Hematopoietic multipotent progenitor cell treated with erythropoietin and hydrocortisone succinate and interleukin-3 and kit ligand, for 17 days (in vitro differentiated cells): ENCODE measurements at regions not wholly inside any gene's neighbourhood (a gene's known extent, or its start where the extent isn't known, plus 50 kb on each side); places are given as distances from the start of the nearest gene placed in this dataset.

Experiments
- DNase-seq: peaks from one replicate; pipeline ENCODE4 v3.0.0-alpha.2; 2015; ENCODE audit warnings: low spot score

GRCh38 chr7:26090927-26091519 is 61.0 kb upstream of the NFE2L3 start:
- peak; percentile 51 for DNase-seq

GRCh38 chr7:26091933-26092332 is 60.1 kb upstream of the NFE2L3 start:
- no peak for DNase-seq

GRCh38 chr7:26093023-26093422 is 59.0 kb upstream of the NFE2L3 start:
- DNase-seq: no peak

- no peak for DNase-seq
Observed at GRCh38 chr7:26096136-26096535, 55.9 kb upstream of the NFE2L3 start.

GRCh38 chr7:26097837-26098668 is 53.9 kb upstream of the NFE2L3 start:
- DNase-seq: no peak

GRCh38 chr7:26099236-26099635 is 52.8 kb upstream of the NFE2L3 start:
- no peak for DNase-seq

GRCh38 chr7:26100406-26101339 is 51.3 kb upstream of the NFE2L3 start:
- DNase-seq: no peak

GRCh38 chr7:26101361-26102151 is 50.4 kb upstream of the NFE2L3 start:
- DNase-seq: no peak

- DNase-seq: no peak
Observed at GRCh38 chr7:26102176-26102575, 49.8 kb upstream of the NFE2L3 start.
